Trophoblast cell (in vitro differentiated cells and primary cell): ENCODE measurements at regions not wholly inside any gene's neighbourhood (a gene's known extent, or its start where the extent isn't known, plus 50 kb on each side); places are given as distances from the start of the nearest gene placed in this dataset.
"Not testable (repeated sequence)": the region's sequence is repeated elsewhere in the genome, so short reads cannot be mapped to it uniquely, and the experiment has no call there.

Experiments
- DNase-seq, 2 donors: peaks; one replicate each; pipeline ENCODE4 v3.0.0-alpha.2; 2016
- H2AFZ ChIP-seq: 2 replicates; pipeline ENCODE4 v1.6.1; 2013; ENCODE audit warnings: low read length, moderate library complexity, mild to moderate bottlenecking; ENCODE audit not compliant: insufficient read depth, poor library complexity
- H2AK5ac ChIP-seq: 2 replicates; pipeline ENCODE4 v1.6.1; 2013; ENCODE audit warnings: mild to moderate bottlenecking, low read length
- H2BK120ac ChIP-seq: 2 replicates; pipeline ENCODE4 v1.6.1; 2013; ENCODE audit warnings: low read length, mild to moderate bottlenecking, moderate library complexity; ENCODE audit not compliant: insufficient read depth, poor library complexity
- H2BK12ac ChIP-seq: 2 replicates; pipeline ENCODE4 v1.6.1; 2013; ENCODE audit warnings: mild to moderate bottlenecking, low read length, moderate library complexity
- H2BK5ac ChIP-seq: 2 replicates; pipeline ENCODE4 v1.6.1; 2013; ENCODE audit warnings: low read length, low read depth, moderate library complexity, mild to moderate bottlenecking; ENCODE audit not compliant: poor library complexity
- H3K14ac ChIP-seq: 2 replicates; pipeline ENCODE4 v1.6.1; 2013; ENCODE audit warnings: mild to moderate bottlenecking, low read length
- H3K18ac ChIP-seq: 2 replicates; pipeline ENCODE4 v1.6.1; 2013; ENCODE audit warnings: mild to moderate bottlenecking, low read length
- H3K23ac ChIP-seq: 2 replicates; pipeline ENCODE4 v1.6.1; 2013; ENCODE audit warnings: low read length
- H3K27ac ChIP-seq: 2 replicates; pipeline ENCODE4 v1.5.1; 2013; ENCODE audit warnings: low read depth, mild to moderate bottlenecking, inconsistent platforms, low read length, moderate library complexity
- H3K27me3 ChIP-seq: 2 replicates; pipeline ENCODE4 v1.6.1; 2013; ENCODE audit warnings: inconsistent platforms, mild to moderate bottlenecking, low read length, moderate library complexity; ENCODE audit not compliant: insufficient read depth
- H3K36me3 ChIP-seq, 2 experiments: 1 replicate in 1 of 2; 2 replicates in 1 of 2; pipeline ENCODE4 v1.6.1; 2013; ENCODE audit warnings: low read length in 2 of 2, mild to moderate bottlenecking in 2 of 2, moderate library complexity in 1 of 2; ENCODE audit not compliant: insufficient read depth in 2 of 2, control insufficient read depth in 1 of 2
- H3K4ac ChIP-seq: 2 replicates; pipeline ENCODE4 v1.6.1; 2013; ENCODE audit warnings: low read depth, mild to moderate bottlenecking, low read length, moderate library complexity
- H3K4me1 ChIP-seq, 2 experiments: 1 replicate in 1 of 2; 2 replicates in 1 of 2; pipeline ENCODE4 v1.6.1; 2013; ENCODE audit warnings: low read length in 2 of 2, mild to moderate bottlenecking in 2 of 2, moderate library complexity in 1 of 2; ENCODE audit not compliant: insufficient read depth in 2 of 2, control insufficient read depth in 1 of 2
- H3K4me2 ChIP-seq: 2 replicates; pipeline ENCODE4 v1.6.1; 2013; ENCODE audit warnings: inconsistent platforms, mild to moderate bottlenecking, low read length, moderate library complexity
- H3K4me3 ChIP-seq: 2 replicates; pipeline ENCODE4 v1.5.1; 2013; ENCODE audit warnings: mild to moderate bottlenecking, low read depth, low read length, inconsistent platforms
- H3K79me1 ChIP-seq: one replicate; pipeline ENCODE4 v1.6.1; 2013; ENCODE audit warnings: low read length
- H3K79me2 ChIP-seq: 2 replicates; pipeline ENCODE4 v1.6.1; 2013; ENCODE audit warnings: low read length, mild to moderate bottlenecking; ENCODE audit not compliant: control insufficient read depth, insufficient read depth, poor library complexity
- H3K9ac ChIP-seq: 2 replicates; pipeline ENCODE4 v1.6.1; 2013; ENCODE audit warnings: mild to moderate bottlenecking, low read length
- H3K9me3 ChIP-seq: 2 replicates; pipeline ENCODE4 v1.6.1; 2013; ENCODE audit warnings: low read depth, mild to moderate bottlenecking, control low read depth, inconsistent platforms, low read length; ENCODE audit not compliant: insufficient read depth
- H4K12ac ChIP-seq: 2 replicates; pipeline ENCODE4 v1.6.1; 2013; ENCODE audit warnings: low read depth, mild to moderate bottlenecking, low read length, moderate library complexity
- H4K8ac ChIP-seq: 2 replicates; pipeline ENCODE4 v1.6.1; 2013; ENCODE audit warnings: low read depth, mild to moderate bottlenecking, low read length, moderate library complexity
- H4K91ac ChIP-seq: one replicate; pipeline ENCODE4 v1.6.1; 2013; ENCODE audit warnings: low read depth, mild to moderate bottlenecking, low read length, moderate library complexity
- WGBS: extraction: QIAGEN DNeasy Blood & Tissue Kit; methylation state at CpG from one replicate; pipeline ENCODE4 v1.1.7; 2013; ENCODE audit warnings: missing lambda C conversion rate; ENCODE audit not compliant: insufficient read length, insufficient coverage; ENCODE audit errors: extremely low coverage; 5-methylcytosine and 5-hydroxymethylcytosine counted together

DNA sequence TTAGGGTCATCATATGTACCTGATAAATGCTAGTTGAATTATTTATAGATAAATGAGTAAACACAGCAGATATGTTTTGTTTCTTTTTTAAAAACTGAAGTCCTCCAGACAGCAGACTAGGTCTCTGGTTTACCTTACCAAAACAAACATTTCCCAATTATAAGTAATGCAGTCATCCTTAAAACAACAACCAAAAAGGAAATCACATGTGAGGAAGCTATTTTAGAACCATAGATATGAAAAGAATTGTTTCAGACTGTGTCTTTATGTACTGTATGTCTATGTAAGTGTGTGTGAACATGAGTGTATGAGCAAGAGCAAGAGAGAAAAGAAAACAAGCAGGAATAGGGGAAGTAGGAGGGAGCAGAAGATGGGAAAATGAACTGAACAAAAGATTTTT lies 441.0 kb downstream of the CPS1 start:
- no peak overlapping the region for H2BK120ac ChIP-seq
- no peaks in the 10 kb centered on the region for H3K27me3 ChIP-seq
- no peak overlapping the region for H2AK5ac ChIP-seq
- H4K8ac ChIP-seq = no peak overlapping the region
- no peaks in the 10 kb centered on the region for H3K9me3 ChIP-seq
- no peak overlapping the region for H3K23ac ChIP-seq
- no peak overlapping the region for H4K91ac ChIP-seq
- H3K79me2 ChIP-seq = no peaks in the 10 kb centered on the region
- no peak overlapping the region for H3K4me3 ChIP-seq
- no peaks in the 10 kb centered on the region for H3K4me1 ChIP-seq
- H3K14ac ChIP-seq = no peak overlapping the region
- no peak overlapping the region for H3K4me2 ChIP-seq
- H2AFZ ChIP-seq = no peak overlapping the region
- no peak overlapping the region for H2BK12ac ChIP-seq
- no peak overlapping the region for H4K12ac ChIP-seq
- H3K4ac ChIP-seq = no peak overlapping the region
- DNase-seq = no peak
- no peak overlapping the region for H3K9ac ChIP-seq
- H2BK5ac ChIP-seq = no peak overlapping the region
- H3K27ac ChIP-seq = no peak overlapping the region
- no peaks in the 10 kb centered on the region for H3K79me1 ChIP-seq
- no peak overlapping the region for H3K18ac ChIP-seq
- no peaks in the 10 kb centered on the region for H3K36me3 ChIP-seq

DNA sequence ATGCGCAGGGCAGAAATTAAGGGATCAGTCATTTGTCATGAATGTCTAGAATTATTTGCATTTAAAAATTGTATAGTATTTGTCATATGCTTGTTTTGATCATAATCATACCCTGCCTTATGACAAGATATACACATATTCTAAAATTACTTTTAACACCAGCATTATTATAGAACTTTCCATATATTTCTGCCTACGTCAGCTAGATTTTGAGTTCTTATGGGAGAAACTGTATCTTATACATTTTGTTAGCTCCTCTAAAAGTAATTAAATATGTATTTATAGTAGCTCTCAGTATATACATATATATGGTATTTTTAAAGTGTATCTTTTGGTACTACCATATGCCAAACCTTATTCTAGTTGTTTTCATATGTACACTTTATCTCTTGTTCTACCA lies 441.9 kb downstream of the CPS1 start:
- H3K79me2 ChIP-seq = no peaks in the 10 kb centered on the region
- no peak overlapping the region for H4K8ac ChIP-seq
- no peaks in the 10 kb centered on the region for H3K79me1 ChIP-seq
- no peak overlapping the region for H2BK12ac ChIP-seq
- no peak overlapping the region for H3K23ac ChIP-seq
- H3K4me3 ChIP-seq = no peak overlapping the region
- H2AFZ ChIP-seq = no peak overlapping the region
- H3K18ac ChIP-seq = no peak overlapping the region
- H3K14ac ChIP-seq = no peak overlapping the region
- no peak overlapping the region for H3K9ac ChIP-seq
- no CpG with 5 or more reads among the region's 2 CpGs for WGBS
- H3K36me3 ChIP-seq = no peaks in the 10 kb centered on the region
- no peak overlapping the region for H2AK5ac ChIP-seq
- no peak for DNase-seq
- no peak overlapping the region for H3K4ac ChIP-seq
- H3K9me3 ChIP-seq = no peaks in the 10 kb centered on the region
- H4K12ac ChIP-seq = no peak overlapping the region
- no peak overlapping the region for H2BK120ac ChIP-seq
- H3K4me2 ChIP-seq = no peak overlapping the region
- no peak overlapping the region for H3K27ac ChIP-seq
- H2BK5ac ChIP-seq = no peak overlapping the region
- no peaks in the 10 kb centered on the region for H3K4me1 ChIP-seq
- H3K27me3 ChIP-seq = no peaks in the 10 kb centered on the region
- H4K91ac ChIP-seq = no peak overlapping the region

DNA sequence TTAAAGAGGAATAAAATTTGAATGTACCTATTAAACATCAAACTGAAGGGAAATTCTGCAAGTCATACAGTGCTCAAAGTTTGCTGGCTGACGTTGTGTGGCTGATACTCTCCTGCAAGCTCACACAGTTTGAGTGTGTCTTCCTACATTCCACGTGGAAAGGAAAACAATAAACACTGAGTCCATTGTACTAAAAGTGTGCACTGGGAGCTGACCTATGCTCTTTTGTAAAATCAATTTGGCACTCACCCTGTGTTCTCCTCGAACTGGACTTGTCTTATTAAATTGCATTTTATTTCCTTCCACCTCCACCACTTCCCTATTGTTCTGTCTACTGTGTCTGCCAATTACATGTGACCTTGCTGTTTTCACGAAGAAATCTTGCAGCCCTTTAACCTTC lies 458.0 kb downstream of the CPS1 start:
- Histone ChIP-seq H3K79me2 (no peaks in the 10 kb centered on the region), H3K27me3 (no peaks in the 10 kb centered on the region), H3K23ac (no peak overlapping the region), H3K27ac (no peak overlapping the region), H4K12ac (no peak overlapping the region), H4K91ac (no peak overlapping the region), H3K18ac (no peak overlapping the region), H2AK5ac (no peak overlapping the region), H3K4me3 (no peak overlapping the region), H3K4ac (no peak overlapping the region), H3K9ac (no peak overlapping the region), H2BK5ac (no peak overlapping the region), H3K4me2 (no peak overlapping the region), H2AFZ (no peak overlapping the region), H3K79me1 (no peaks in the 10 kb centered on the region), H3K4me1 (no peaks in the 10 kb centered on the region), H3K9me3 (no peaks in the 10 kb centered on the region), H3K14ac (no peak overlapping the region), H2BK12ac (no peak overlapping the region), H3K36me3 (no peaks in the 10 kb centered on the region), H2BK120ac (no peak overlapping the region), H4K8ac (no peak overlapping the region)
- WGBS = no CpG with 5 or more reads among the region's 4 CpGs
- no peak for DNase-seq

DNA sequence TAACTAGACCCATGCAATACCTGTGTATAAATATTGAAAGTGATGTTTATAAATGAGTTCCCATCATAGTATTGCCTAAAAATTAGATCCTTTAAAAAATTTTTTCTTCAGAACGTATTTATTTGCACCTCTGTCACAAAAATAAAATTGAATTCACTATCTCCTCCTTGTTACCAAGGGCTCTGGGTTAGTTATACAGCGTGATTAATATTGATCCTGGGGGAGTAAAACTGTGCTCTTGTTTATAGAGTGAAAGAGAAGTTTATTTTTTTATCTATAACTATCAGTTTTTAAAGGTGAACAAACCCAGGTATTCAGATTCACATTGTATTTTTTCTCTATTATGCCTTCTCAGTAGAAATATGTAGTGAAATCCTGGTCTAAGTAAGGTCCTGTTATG lies 458.5 kb downstream of the CPS1 start:
- H3K79me2 ChIP-seq = no peaks in the 10 kb centered on the region
- DNase-seq = no peak
- H3K27me3 ChIP-seq = no peaks in the 10 kb centered on the region
- H3K27ac ChIP-seq = no peak overlapping the region
- no peak overlapping the region for H2BK5ac ChIP-seq
- no peak overlapping the region for H4K12ac ChIP-seq
- no peak overlapping the region for H2BK120ac ChIP-seq
- no peak overlapping the region for H3K18ac ChIP-seq
- H3K79me1 ChIP-seq = no peaks in the 10 kb centered on the region
- no peaks in the 10 kb centered on the region for H3K36me3 ChIP-seq
- H3K4me1 ChIP-seq = no peaks in the 10 kb centered on the region
- H3K4me3 ChIP-seq = no peak overlapping the region
- H3K9me3 ChIP-seq = no peaks in the 10 kb centered on the region
- WGBS = no CpG with 5 or more reads among the region's 2 CpGs
- no peak overlapping the region for H4K8ac ChIP-seq
- no peak overlapping the region for H3K14ac ChIP-seq
- H3K9ac ChIP-seq = no peak overlapping the region
- H2AFZ ChIP-seq = no peak overlapping the region
- no peak overlapping the region for H3K23ac ChIP-seq
- no peak overlapping the region for H4K91ac ChIP-seq
- H2AK5ac ChIP-seq = no peak overlapping the region
- H3K4ac ChIP-seq = no peak overlapping the region
- no peak overlapping the region for H3K4me2 ChIP-seq
- H2BK12ac ChIP-seq = no peak overlapping the region

DNA sequence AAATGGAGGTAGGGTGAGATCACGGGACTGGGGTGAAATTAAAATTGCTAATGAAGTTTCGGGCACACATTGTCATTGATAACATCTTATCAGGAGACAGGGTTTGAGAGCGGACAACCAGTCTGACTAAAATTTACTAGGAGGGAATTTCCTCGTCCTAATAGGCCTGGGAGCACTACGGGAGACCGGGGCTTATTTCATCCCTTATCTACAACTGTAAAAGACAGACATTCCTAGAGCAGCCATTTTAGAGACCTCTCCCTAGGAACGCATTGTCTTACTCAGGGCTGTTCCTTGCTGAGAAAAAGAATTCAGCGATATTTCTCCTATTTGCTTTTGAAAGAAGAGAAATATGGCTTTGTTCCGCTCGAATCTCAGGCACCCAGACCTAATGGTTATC lies 468.7 kb downstream of the CPS1 start:
- DNase-seq, H3K79me2 ChIP-seq, H2BK12ac ChIP-seq, H3K18ac ChIP-seq, H4K12ac ChIP-seq, H4K8ac ChIP-seq, H3K27ac ChIP-seq, H2BK5ac ChIP-seq, H3K9me3 ChIP-seq, H3K79me1 ChIP-seq, H2AK5ac ChIP-seq, H3K9ac ChIP-seq, H2AFZ ChIP-seq, H3K36me3 ChIP-seq, H3K14ac ChIP-seq, H2BK120ac ChIP-seq, H4K91ac ChIP-seq, H3K4me1 ChIP-seq, H3K4me3 ChIP-seq, H3K23ac ChIP-seq, H3K27me3 ChIP-seq, H3K4ac ChIP-seq, H3K4me2 ChIP-seq: not testable (repeated sequence)
- no CpG with 5 or more reads among the region's 10 CpGs for WGBS
